Vagina (tissue), 2 donors: ENCODE measurements at regions not wholly inside any gene's neighbourhood (a gene's known extent, or its start where the extent isn't known, plus 50 kb on each side); places are given as distances from the start of the nearest gene placed in this dataset.

Experiments
- DNase-seq, 2 donors: peaks; one replicate each; pipeline ENCODE4 v3.0.0-alpha.2; 2017; ENCODE audit errors: extremely low spot score in 2 of 2
- H3K27ac ChIP-seq: fragments of 200-600 bp; sonication (generic); one replicate; pipeline ENCODE4 v1.5.1; 2019
- H3K27me3 ChIP-seq: fragments of 200-600 bp; sonication (generic); one replicate; pipeline ENCODE4 v1.5.1; 2019
- H3K36me3 ChIP-seq, 2 donors: fragments of 200-600 bp; sonication (generic); one replicate each; pipeline ENCODE4 v1.5.1; 2017 to 2019
- H3K4me1 ChIP-seq: fragments of 200-600 bp; sonication (generic); one replicate; pipeline ENCODE4 v1.5.1; 2019
- H3K4me3 ChIP-seq, 2 donors: fragments of 200-600 bp; sonication (generic); 1 replicate in 1 of 2; 2 replicates in 1 of 2; pipeline ENCODE4 v1.5.1; 2016 to 2019
- H3K9me3 ChIP-seq: fragments of 200-600 bp; sonication (generic); one replicate; pipeline ENCODE4 v1.5.1; 2019
- POLR2A ChIP-seq, 2 donors: fragments of 450-650 bp; IDR thresholded peaks; one replicate each; pipeline ENCODE4 v1.6.1; 2017; ENCODE audit warnings: antibody characterized with exemption in 2 of 2, mild to moderate bottlenecking in 2 of 2, moderate library complexity in 2 of 2
- POLR2AphosphoS5 ChIP-seq, 2 donors: sonication (generic); formaldehyde crosslinking; IDR thresholded peaks; one replicate each; pipeline ENCODE4 v1.9.0; 2017; ENCODE audit warnings: antibody characterized with exemption in 2 of 2, mild to moderate bottlenecking in 2 of 2, low read depth in 1 of 2; ENCODE audit not compliant: insufficient read depth in 1 of 2
- intact Hi-C: fragments of 100-400 bp; cut with DNase I; formaldehyde crosslinking; loops from one replicate; pipeline ENCODE4 v1.15.1; 2023
- TF ChIP-seq, protein P1 (sequence below), 3 experiments: fragments of 450-650 bp in 2 of 3; fragments of 200-600 bp in 1 of 3; sonication (generic) in 1 of 3; IDR thresholded peaks; one replicate each; pipeline ENCODE4 v1.5.1; 2017 to 2019; ENCODE audit warnings: antibody characterized with exemption in 3 of 3, mild to moderate bottlenecking in 2 of 3, moderate library complexity in 2 of 3

DNA sequence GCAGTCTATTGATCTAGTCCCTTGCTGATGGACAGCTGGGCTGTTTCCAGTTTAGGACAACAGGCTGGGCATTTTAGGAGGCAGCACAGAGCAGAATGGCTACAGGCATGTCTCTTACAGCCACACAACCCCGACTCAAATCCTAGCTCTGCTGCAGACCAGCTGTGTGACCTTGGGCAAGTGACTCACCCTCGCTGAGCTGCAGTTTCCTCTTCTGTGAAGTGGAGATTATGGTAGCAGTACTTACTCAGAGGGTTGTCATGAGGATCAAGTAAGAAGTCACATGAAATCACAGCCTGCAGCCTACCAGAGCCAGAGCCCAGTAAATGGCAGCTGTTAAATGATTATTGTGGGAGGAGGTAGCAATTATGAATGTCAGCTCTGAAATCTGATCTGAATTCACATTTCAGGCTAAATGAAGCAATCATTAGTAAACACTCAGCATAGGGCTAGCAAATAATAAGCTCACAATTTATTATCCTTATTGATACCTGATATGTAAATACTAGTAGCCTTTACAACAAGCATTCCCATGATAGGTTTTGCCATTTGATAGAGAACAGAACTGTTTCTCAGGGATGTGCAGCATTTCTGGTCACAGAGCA lies 58.9 kb downstream of the MYEOV start:
- H3K9me3 ChIP-seq, result no peaks in the 10 kb centered on the region
- no peak for DNase-seq
- H3K27ac ChIP-seq, result no peak overlapping the region
- no peaks in the 10 kb centered on the region for H3K27me3 ChIP-seq
- H3K36me3 ChIP-seq, result no peaks in the 10 kb centered on the region
- intact Hi-C loops, result no loop called here
- TF ChIP-seq POLR2AphosphoS5 (IDR thresholded peaks at IDR 0.05; ENCODE audit: insufficient read depth in 1 of 2, low read depth in 1 of 2) (no peak), POLR2A (IDR thresholded peaks at IDR 0.05) (no peak)
- TF ChIP-seq, protein P1, sequence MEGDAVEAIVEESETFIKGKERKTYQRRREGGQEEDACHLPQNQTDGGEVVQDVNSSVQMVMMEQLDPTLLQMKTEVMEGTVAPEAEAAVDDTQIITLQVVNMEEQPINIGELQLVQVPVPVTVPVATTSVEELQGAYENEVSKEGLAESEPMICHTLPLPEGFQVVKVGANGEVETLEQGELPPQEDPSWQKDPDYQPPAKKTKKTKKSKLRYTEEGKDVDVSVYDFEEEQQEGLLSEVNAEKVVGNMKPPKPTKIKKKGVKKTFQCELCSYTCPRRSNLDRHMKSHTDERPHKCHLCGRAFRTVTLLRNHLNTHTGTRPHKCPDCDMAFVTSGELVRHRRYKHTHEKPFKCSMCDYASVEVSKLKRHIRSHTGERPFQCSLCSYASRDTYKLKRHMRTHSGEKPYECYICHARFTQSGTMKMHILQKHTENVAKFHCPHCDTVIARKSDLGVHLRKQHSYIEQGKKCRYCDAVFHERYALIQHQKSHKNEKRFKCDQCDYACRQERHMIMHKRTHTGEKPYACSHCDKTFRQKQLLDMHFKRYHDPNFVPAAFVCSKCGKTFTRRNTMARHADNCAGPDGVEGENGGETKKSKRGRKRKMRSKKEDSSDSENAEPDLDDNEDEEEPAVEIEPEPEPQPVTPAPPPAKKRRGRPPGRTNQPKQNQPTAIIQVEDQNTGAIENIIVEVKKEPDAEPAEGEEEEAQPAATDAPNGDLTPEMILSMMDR (IDR thresholded peaks at IDR 0.05), result no peak
- no peaks in the 10 kb centered on the region for H3K4me1 ChIP-seq
- no peak overlapping the region for H3K4me3 ChIP-seq

DNA sequence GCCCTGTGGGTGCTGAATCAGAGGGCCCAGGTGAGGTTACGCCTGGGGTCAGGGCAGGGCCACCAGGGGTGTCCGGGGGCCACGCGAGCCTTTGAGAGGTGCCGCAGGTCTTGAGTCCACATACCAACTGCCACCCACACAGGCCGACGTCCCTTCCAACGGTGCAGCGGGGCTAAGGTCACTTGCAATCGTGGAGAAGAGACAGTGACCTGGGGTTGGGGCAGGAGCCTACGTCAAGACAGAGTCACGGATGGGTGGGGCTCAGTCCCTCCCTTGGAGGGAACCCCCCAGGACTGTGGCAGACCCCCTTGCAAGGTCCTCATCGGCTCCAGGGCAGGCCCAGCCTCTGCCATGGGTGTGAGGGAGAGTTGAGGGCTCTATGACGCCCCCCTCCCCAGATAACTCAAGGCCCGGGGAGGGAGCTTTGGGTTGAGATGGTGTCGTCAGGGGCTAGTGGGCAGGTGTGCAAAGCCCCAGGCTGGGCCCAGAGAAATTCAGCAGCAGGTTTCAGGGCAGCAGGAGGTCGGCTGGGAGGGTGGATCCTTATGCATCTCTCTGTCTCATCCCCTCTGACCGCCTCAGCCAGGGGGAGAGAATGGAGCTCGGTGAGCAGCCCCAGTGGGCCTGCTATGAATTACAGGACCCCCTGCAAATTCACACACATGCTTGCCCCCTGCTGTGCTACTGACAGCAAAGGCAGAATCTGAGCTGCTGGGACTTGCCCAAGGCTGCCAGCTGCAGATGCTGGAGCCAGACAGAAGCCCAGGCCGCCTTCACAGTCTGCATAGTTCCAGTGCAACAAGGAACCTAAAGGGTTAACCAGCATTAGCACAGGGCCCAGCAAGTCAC lies 60.0 kb downstream of the MYEOV start:
- TF ChIP-seq, protein P1 (IDR thresholded peaks at IDR 0.05), result no peak
- no peak for TF ChIP-seq POLR2AphosphoS5 (IDR thresholded peaks at IDR 0.05; ENCODE audit: insufficient read depth in 1 of 2, low read depth in 1 of 2)
- no peak for TF ChIP-seq POLR2A (IDR thresholded peaks at IDR 0.05)
- intact Hi-C loops, result no loop called here
- Histone ChIP-seq H3K4me1 (no peaks in the 10 kb centered on the region), H3K4me3 (no peak overlapping the region), H3K36me3 (no peaks in the 10 kb centered on the region), H3K9me3 (no peaks in the 10 kb centered on the region), H3K27me3 (no peaks in the 10 kb centered on the region), H3K27ac (no peak overlapping the region)
- no peak for DNase-seq

DNA sequence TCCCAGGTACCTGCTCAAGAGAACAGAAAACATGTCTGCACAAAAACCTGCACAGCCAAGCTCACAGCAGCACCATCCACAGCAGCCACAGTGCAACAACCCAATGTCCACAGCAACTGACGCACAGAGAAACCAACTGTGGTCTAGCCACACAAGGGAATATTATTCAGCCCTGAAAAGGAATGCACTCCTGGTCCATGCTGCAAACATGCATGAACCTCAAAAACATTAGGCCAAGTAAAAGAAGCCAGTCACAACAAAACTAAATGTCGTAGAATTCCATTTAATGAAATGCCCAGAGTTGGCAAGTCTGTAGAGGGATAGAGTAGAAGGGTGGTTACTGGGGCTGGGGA lies 60.6 kb downstream of the MYEOV start:
- no peak for DNase-seq
- no peaks in the 10 kb centered on the region for H3K27me3 ChIP-seq
- intact Hi-C loops, result no loop called here
- H3K4me3 ChIP-seq, result no peak overlapping the region
- H3K4me1 ChIP-seq, result no peaks in the 10 kb centered on the region
- H3K9me3 ChIP-seq, result peaks cover 1% of the 10 kb centered on the region
- no peak overlapping the region for H3K27ac ChIP-seq
- TF ChIP-seq POLR2AphosphoS5 (IDR thresholded peaks at IDR 0.05; ENCODE audit: insufficient read depth in 1 of 2, low read depth in 1 of 2) (no peak), POLR2A (IDR thresholded peaks at IDR 0.05) (no peak)
- no peaks in the 10 kb centered on the region for H3K36me3 ChIP-seq

DNA sequence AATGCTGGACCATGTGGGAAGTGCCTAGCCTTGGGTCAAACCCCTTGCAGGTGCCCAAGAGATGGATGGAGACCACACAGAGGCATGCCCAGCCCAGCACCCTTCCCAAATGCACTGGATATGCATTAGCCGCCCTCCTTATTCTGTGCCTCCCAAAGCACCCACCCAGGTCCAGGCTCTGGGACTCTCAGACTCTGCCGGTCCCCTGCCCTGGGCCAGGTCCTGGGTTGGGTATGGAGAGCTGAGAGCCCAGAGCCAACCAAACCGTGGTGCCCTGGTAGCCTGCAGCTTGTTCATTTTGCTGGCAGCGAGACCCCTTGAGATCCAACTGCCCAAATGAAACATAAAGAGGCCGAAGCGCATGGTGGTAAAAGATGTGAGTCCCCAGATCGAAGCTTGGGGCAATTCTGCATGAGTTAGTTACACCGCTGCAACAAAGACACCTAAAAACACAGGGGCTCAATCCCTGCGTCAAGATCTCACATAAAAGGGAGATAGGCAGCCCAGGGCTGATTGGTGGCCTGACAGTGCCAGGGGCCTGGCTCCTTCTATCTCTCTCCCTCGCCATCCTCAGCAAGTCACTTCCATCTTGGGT lies 61.5 kb downstream of the MYEOV start:
- H3K4me1 ChIP-seq, result no peaks in the 10 kb centered on the region
- H3K36me3 ChIP-seq, result no peaks in the 10 kb centered on the region
- TF ChIP-seq, protein P1 (IDR thresholded peaks at IDR 0.05), result no peak
- TF ChIP-seq POLR2A (IDR thresholded peaks at IDR 0.05), result no peak
- TF ChIP-seq POLR2AphosphoS5 (IDR thresholded peaks at IDR 0.05; ENCODE audit: insufficient read depth in 1 of 2, low read depth in 1 of 2), result no peak
- intact Hi-C loops, result no loop called here
- peaks cover 5% of the 10 kb centered on the region for H3K9me3 ChIP-seq
- DNase-seq, result peak in 1 of 2 donors; percentile 55
- no peak overlapping the region for H3K4me3 ChIP-seq
- no peak overlapping the region for H3K27ac ChIP-seq
- H3K27me3 ChIP-seq, result no peaks in the 10 kb centered on the region

DNA sequence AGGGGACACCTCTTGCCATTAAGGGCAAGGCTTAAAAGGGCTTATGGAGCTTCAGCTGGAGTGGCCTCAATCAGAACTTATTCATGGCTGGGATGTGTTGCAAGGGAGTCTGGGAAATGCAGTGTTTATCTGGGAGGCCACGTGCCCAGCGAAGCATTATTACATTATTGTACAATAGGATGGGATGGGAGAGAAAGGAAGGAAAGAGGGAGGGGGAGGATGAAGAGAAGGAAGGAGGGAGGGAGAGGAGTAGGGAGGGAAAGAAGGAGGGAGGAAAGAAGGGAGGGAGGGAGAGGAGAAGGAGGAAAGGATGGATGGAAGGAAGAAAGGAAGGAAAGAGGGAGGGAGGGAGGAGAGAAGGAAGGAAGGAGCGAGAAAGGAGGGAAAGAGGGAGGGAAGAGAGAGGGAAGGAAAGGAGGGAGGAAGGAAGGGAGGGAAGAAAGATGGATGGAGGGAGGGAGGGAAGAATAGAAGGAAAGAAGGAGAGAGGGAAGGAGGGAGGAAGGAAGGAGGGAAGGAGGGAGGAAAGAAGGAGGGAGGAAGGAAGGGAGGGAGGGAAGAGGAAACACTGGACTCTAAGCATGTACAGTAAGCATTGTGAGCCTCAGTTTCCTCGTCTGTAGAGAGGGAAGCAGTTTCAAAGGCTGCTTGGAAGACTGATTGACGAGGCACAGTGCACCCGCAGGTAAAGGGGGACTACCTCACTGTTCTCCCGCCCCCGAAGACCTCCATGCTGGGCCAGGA lies 62.2 kb downstream of the MYEOV start:
- Histone ChIP-seq H3K27me3 (no peaks in the 10 kb centered on the region), H3K4me3 (no peak overlapping the region), H3K36me3 (no peaks in the 10 kb centered on the region), H3K9me3 (peaks cover 5% of the 10 kb centered on the region), H3K27ac (no peak overlapping the region), H3K4me1 (no peaks in the 10 kb centered on the region)
- intact Hi-C loops, result no loop called here
- TF ChIP-seq POLR2A (IDR thresholded peaks at IDR 0.05), result no peak
- no peak for TF ChIP-seq POLR2AphosphoS5 (IDR thresholded peaks at IDR 0.05; ENCODE audit: insufficient read depth in 1 of 2, low read depth in 1 of 2)
- TF ChIP-seq, protein P1 (IDR thresholded peaks at IDR 0.05), result no peak
- DNase-seq, result peak in 1 of 2 donors; percentile 40
